H1 (cell line): ENCODE measurements at regions not wholly inside any gene's neighbourhood (a gene's known extent, or its start where the extent isn't known, plus 50 kb on each side); places are given as distances from the start of the nearest gene placed in this dataset.

Experiments used
- BRCA1 ChIP-seq: IDR thresholded peaks from 2 replicates; pipeline ENCODE4 v1.6.1; 2012; ENCODE audit warnings: low read depth, low read length, improper control_type of control experiment
- CTBP2 ChIP-seq: IDR thresholded peaks from 2 replicates; pipeline ENCODE4 v1.7.0; 2011; ENCODE audit warnings: borderline replicate concordance, mild to moderate bottlenecking, moderate library complexity, mixed read lengths, low read length; ENCODE audit not compliant: insufficient read depth, insufficient read length
- NRF1 ChIP-seq: IDR thresholded peaks from 2 replicates; pipeline ENCODE4 v1.6.1; 2011; ENCODE audit warnings: mild to moderate bottlenecking, low read depth, low read length, improper control_type of control experiment
- RFX5 ChIP-seq: IDR thresholded peaks from 2 replicates; pipeline ENCODE4 v1.6.1; 2011; ENCODE audit warnings: low read depth, low read length, improper control_type of control experiment, borderline replicate concordance

- TF ChIP-seq NRF1 = no peak
- no peak for TF ChIP-seq RFX5
- TF ChIP-seq BRCA1 = no peak
- TF ChIP-seq CTBP2 = no peak
Measured at GRCh38 chr22:49460592-49461281, 366.9 kb downstream of the BRD1 start (continued).
